ENCODE measurements at regions not wholly inside any gene's neighbourhood (a gene's known extent, or its start where the extent isn't known, plus 50 kb on each side); places are given as distances from the start of the nearest gene placed in this dataset.

DNA sequence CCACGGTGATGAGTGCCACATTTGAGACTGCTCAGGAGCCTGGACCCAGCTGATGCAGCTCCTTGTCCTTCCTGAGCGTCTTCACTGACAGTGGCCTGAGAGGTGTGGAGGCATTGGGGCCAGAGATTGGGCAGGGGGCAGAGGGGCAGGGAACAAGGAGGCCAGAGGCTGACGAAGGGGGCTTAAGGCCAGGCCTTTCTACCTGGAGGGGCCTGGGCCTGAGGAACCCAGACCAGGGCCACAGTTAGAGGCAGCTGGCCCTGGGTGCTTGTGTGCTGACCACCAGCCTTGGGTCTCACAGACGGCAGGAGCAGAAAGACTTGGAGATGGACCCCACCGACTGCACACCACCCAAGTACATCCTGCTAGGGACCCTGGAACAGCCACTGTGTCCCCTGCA is 168.2 kb upstream of the ZNF267 start:
- Histone ChIP-seq H3K4me3 (ENCODE audit: low read depth, low read length, poor library complexity, severe bottlenecking) (no peak overlapping the region), H3K9me2 (ENCODE audit: insufficient read depth, low read length) (no peaks in the 10 kb centered on the region), H3K27ac (ENCODE audit: low read depth, low read length, poor library complexity, severe bottlenecking) (no peak overlapping the region), H3K79me2 (ENCODE audit: insufficient read depth, low read depth, low read length) (peaks cover 18% of the 10 kb centered on the region; the same call in 1 of the 2 replicates), H3K9me3 (ENCODE audit: low read length) (no peaks in the 10 kb centered on the region), H2AFZ (ENCODE audit: low read length) (no peak overlapping the region), H3K4me1 (ENCODE audit: insufficient read depth, low read length, poor library complexity, severe bottlenecking) (peaks cover 9% of the 10 kb centered on the region), H4K20me1 (ENCODE audit: insufficient read depth, low read length) (peaks cover 9% of the 10 kb centered on the region; the same call in 1 of the 2 replicates), H3K36me3 (ENCODE audit: insufficient read depth, low read length) (peaks cover 56% of the 10 kb centered on the region), H3K4me2 (ENCODE audit: low read length) (no peak overlapping the region)
- BruUV-seq (replicated peaks) = no TSS peak
- ChIA-PET POLR2A (interaction anchor here (2.0 kb wide), 1 partner anchor 7 kb away, joined by 6 read pairs; a partner anchor contains a TSS), CTCF (ENCODE audit: unreplicated experiment) (no interaction called here)
- no peak for DNase-seq (ENCODE audit: low spot score)
- TF ChIP-seq, protein P1, sequence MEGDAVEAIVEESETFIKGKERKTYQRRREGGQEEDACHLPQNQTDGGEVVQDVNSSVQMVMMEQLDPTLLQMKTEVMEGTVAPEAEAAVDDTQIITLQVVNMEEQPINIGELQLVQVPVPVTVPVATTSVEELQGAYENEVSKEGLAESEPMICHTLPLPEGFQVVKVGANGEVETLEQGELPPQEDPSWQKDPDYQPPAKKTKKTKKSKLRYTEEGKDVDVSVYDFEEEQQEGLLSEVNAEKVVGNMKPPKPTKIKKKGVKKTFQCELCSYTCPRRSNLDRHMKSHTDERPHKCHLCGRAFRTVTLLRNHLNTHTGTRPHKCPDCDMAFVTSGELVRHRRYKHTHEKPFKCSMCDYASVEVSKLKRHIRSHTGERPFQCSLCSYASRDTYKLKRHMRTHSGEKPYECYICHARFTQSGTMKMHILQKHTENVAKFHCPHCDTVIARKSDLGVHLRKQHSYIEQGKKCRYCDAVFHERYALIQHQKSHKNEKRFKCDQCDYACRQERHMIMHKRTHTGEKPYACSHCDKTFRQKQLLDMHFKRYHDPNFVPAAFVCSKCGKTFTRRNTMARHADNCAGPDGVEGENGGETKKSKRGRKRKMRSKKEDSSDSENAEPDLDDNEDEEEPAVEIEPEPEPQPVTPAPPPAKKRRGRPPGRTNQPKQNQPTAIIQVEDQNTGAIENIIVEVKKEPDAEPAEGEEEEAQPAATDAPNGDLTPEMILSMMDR (conservative IDR thresholded peaks at IDR 0.05; ENCODE audit: low read length) = no peak
- TF ChIP-seq EZH2phosphoT487 (IDR thresholded peaks at IDR 0.05; ENCODE audit: borderline replicate concordance, low read depth, low read length) = no peak
- intact Hi-C loops (cut with micrococcal nuclease; ENCODE audit: unreplicated experiment) = no loop called here

DNA sequence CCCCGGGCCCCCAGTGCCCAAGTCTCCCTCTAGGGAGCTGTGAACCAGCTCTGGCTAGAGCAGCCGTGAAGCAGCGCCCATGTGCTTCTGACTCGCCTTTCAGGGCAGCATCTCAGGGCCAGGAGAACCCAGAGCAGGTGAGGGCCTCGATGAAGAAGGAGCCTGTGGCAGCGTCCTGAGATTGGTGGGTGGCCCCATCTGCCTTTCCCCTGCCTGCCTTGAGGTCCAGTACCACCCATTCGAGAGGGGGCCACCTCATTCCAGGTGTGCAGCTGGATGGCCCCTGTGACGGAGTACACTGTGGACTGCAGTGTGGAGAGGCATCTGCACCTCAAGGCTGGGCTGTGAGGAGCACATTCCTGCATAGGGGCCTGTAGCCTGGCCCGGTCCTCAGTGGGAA is 167.3 kb upstream of the ZNF267 start:
- no peak for DNase-seq (ENCODE audit: low spot score)
- no TSS peak for BruUV-seq (replicated peaks)
- Histone ChIP-seq H3K36me3 (ENCODE audit: insufficient read depth, low read length) (peaks cover 56% of the 10 kb centered on the region), H3K4me2 (ENCODE audit: low read length) (no peak overlapping the region), H2AFZ (ENCODE audit: low read length) (no peak overlapping the region), H3K9me3 (ENCODE audit: low read length) (no peaks in the 10 kb centered on the region), H3K4me3 (ENCODE audit: low read depth, low read length, poor library complexity, severe bottlenecking) (no peak overlapping the region), H3K79me2 (ENCODE audit: insufficient read depth, low read depth, low read length) (peaks cover 10% of the 10 kb centered on the region; the same call in 1 of the 2 replicates), H3K4me1 (ENCODE audit: insufficient read depth, low read length, poor library complexity, severe bottlenecking) (peaks cover 6% of the 10 kb centered on the region), H4K20me1 (ENCODE audit: insufficient read depth, low read length) (peaks cover 4% of the 10 kb centered on the region; the same call in 1 of the 2 replicates), H3K27ac (ENCODE audit: low read depth, low read length, poor library complexity, severe bottlenecking) (no peak overlapping the region), H3K9me2 (ENCODE audit: insufficient read depth, low read length) (no peaks in the 10 kb centered on the region)
- ChIA-PET POLR2A (no interaction called here), CTCF (ENCODE audit: unreplicated experiment) (interaction anchor here (0.6 kb wide), 1 partner anchor 214 kb away, joined by 5 read pairs; no protein-coding TSS in a partner anchor)
- TF ChIP-seq EZH2phosphoT487 (IDR thresholded peaks at IDR 0.05; ENCODE audit: borderline replicate concordance, low read depth, low read length) = no peak
- TF ChIP-seq, protein P1 (conservative IDR thresholded peaks at IDR 0.05; ENCODE audit: low read length) = no peak
- intact Hi-C loops (cut with micrococcal nuclease; ENCODE audit: unreplicated experiment) = no loop called here

DNA sequence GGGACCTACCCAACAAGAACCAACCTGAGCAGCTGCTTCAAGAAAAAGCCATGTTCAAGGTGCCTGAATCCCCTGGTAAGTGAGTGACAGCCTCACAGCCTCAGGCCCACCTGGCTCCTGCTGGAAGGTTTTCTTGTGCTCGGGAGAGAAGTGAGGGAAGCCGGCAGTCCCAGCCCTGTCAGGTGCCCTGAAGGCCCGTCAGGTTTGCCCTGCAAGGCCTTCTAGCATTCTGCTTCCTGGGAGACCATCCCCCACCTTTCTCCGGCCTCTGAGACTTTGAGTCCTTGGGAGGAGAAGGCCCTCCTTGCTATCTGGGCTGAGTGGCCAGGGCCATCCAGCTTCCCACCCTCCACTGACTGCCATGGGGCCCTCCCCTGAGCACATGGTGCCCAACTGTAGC is 166.7 kb upstream of the ZNF267 start:
- TF ChIP-seq EZH2phosphoT487 (IDR thresholded peaks at IDR 0.05; ENCODE audit: borderline replicate concordance, low read depth, low read length) = no peak
- TF ChIP-seq, protein P1 (conservative IDR thresholded peaks at IDR 0.05; ENCODE audit: low read length) = no peak
- TSS peak; percentile 11 for BruUV-seq (replicated peaks)
- intact Hi-C loops (cut with micrococcal nuclease; ENCODE audit: unreplicated experiment) = no loop called here
- Histone ChIP-seq H3K27ac (ENCODE audit: low read depth, low read length, poor library complexity, severe bottlenecking) (no peak overlapping the region), H3K4me2 (ENCODE audit: low read length) (no peak overlapping the region), H4K20me1 (ENCODE audit: insufficient read depth, low read length) (no peaks in the 10 kb centered on the region), H3K9me2 (ENCODE audit: insufficient read depth, low read length) (no peaks in the 10 kb centered on the region), H3K36me3 (ENCODE audit: insufficient read depth, low read length) (peaks cover 56% of the 10 kb centered on the region), H3K4me1 (ENCODE audit: insufficient read depth, low read length, poor library complexity, severe bottlenecking) (no peaks in the 10 kb centered on the region), H3K79me2 (ENCODE audit: insufficient read depth, low read depth, low read length) (peaks cover 4% of the 10 kb centered on the region; the same call in 1 of the 2 replicates), H3K4me3 (ENCODE audit: low read depth, low read length, poor library complexity, severe bottlenecking) (no peak overlapping the region), H3K9me3 (ENCODE audit: low read length) (no peaks in the 10 kb centered on the region), H2AFZ (ENCODE audit: low read length) (no peak overlapping the region)
- no peak for DNase-seq (ENCODE audit: low spot score)
- CTCF ChIA-PET (ENCODE audit: unreplicated experiment) = interaction anchor here (0.6 kb wide), 1 partner anchor 214 kb away, joined by 5 read pairs; no protein-coding TSS in a partner anchor
- POLR2A ChIA-PET = no interaction called here
